Peyer's patch (tissue), 4 donors: ENCODE measurements at regions not wholly inside any gene's neighbourhood (a gene's known extent, or its start where the extent isn't known, plus 50 kb on each side); places are given as distances from the start of the nearest gene placed in this dataset.

ENCODE experiments used
- POLR2A ChIP-seq, 2 donors: fragments of 450-650 bp; IDR thresholded peaks; one replicate each; pipeline ENCODE4 v1.5.1; 2017; ENCODE audit warnings: antibody characterized with exemption in 2 of 2, mild to moderate bottlenecking in 2 of 2, moderate library complexity in 2 of 2
- TF ChIP-seq, protein P1 (sequence below), 6 experiments: fragments of 450-650 bp in 4 of 6; fragments of 200-600 bp in 2 of 6; sonication (generic) in 1 of 6; IDR thresholded peaks; one replicate each; pipeline ENCODE4 v1.5.1; 2017 to 2019; ENCODE audit warnings: antibody characterized with exemption in 6 of 6, mild to moderate bottlenecking in 3 of 6, moderate library complexity in 1 of 6

GRCh38 chr2:185391543-185391942, 347.1 kb upstream of the FSIP2 start:
- no peak for TF ChIP-seq POLR2A (IDR thresholded peaks at IDR 0.05)
- TF ChIP-seq, protein P1, sequence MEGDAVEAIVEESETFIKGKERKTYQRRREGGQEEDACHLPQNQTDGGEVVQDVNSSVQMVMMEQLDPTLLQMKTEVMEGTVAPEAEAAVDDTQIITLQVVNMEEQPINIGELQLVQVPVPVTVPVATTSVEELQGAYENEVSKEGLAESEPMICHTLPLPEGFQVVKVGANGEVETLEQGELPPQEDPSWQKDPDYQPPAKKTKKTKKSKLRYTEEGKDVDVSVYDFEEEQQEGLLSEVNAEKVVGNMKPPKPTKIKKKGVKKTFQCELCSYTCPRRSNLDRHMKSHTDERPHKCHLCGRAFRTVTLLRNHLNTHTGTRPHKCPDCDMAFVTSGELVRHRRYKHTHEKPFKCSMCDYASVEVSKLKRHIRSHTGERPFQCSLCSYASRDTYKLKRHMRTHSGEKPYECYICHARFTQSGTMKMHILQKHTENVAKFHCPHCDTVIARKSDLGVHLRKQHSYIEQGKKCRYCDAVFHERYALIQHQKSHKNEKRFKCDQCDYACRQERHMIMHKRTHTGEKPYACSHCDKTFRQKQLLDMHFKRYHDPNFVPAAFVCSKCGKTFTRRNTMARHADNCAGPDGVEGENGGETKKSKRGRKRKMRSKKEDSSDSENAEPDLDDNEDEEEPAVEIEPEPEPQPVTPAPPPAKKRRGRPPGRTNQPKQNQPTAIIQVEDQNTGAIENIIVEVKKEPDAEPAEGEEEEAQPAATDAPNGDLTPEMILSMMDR (IDR thresholded peaks at IDR 0.05), result no peak
